ENCODE measurements at regions not wholly inside any gene's neighbourhood (a gene's known extent, or its start where the extent isn't known, plus 50 kb on each side); places are given as distances from the start of the nearest gene placed in this dataset.
A peak's percentile ranks its signal among the peaks of the same experiment; 100 is the strongest.

DNA sequence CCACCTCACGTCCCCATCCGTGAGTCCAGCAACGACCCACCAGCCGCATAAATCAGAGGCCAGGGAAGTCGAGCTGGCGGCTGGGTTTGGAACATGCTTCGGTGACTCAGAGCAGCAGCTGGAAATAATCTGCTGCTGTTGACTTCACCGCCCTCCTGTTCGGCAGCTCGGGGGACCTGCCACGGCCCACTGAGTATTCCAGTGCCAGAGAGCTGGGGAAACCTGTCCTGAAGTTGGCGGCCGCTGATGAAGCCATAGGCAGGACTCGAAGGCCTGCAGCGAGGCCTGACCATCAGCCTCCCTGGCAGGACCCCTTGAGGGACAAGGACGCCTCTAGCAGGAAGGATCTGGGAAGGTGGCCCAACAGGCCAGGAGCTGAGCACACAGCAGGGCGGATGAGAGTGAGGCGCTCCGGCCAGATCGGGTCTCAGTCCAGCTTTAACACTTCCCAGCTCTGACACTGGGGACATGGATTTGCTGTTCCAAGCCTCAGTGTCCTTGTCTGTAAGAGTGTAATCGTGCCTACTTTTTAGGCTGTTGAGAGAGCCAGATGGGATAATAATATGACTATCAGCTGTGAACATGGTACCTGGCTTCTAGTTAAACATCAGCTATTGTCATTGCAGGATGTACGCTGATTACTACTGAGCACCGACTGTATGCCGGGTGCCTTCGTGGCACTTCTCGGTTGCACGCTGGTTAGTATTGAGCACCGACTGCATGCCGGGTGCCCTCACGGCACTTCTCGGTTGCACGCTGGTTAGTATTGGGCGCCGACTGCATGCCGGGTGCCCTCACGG is 50.4 kb upstream of the CIBAR2 start:
- no peak for DNase-seq (ENCODE audit: low read depth)

DNA sequence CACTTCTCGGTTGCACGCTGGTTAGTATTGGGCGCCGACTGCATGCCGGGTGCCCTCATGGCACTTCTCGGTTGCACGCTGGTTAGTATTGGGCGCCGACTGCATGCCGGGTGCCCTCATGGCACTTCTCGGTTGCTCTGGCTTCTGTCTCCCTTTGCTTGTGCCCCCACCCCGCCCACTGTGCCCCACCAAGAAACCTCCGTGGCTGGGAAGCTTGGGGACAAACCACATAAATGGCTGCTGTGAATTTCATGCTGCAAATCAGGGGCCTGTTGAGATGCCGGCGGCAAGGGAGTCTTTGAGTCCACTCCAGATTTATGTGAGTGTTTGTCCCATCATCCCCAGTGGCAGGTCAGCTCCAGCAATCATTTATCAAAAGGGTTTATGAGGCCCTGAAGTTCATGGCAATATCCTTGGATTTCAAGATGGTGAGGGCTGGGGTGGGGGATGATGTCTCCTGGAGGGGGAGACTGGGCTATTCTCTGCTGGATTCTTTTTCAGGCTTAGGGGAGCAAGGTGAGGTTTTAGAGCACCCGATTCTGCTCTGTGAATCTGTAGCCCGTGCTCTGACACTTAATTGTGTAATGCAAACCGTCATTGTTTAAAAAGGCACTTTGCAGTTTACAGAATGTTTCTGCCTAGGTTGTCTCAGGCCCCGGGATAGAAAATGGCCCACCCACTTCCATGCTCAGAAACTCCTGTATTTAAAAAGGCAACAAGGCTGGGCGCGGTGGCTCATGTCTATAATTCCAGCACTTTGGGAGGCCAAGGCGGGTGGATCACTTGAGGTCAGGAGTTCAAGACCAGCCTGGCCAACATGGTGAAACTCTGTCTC is 51.2 kb upstream of the CIBAR2 start:
- no peak for DNase-seq (ENCODE audit: low read depth)

DNA sequence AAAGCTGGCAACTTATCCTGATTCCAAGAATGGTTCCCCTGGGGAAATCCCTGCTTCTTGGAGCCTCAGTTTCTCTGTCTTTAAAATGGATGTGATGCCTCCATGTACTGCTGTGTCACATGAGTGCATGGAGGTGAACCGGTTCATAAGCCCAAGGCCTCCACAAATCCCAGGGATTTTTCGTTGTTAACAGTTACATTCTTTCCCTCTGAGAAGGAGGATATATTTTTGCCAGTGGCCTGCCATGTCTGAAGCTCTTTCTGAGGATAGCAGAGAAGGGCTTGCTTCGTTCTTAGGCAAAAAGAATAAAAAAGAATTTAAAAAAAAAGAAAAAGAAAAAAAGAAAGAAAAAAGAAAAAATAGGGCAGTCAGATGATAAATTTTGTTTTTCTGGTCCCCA is 52.2 kb upstream of the CIBAR2 start:
- DNase-seq (ENCODE audit: low read depth): no peak

DNA sequence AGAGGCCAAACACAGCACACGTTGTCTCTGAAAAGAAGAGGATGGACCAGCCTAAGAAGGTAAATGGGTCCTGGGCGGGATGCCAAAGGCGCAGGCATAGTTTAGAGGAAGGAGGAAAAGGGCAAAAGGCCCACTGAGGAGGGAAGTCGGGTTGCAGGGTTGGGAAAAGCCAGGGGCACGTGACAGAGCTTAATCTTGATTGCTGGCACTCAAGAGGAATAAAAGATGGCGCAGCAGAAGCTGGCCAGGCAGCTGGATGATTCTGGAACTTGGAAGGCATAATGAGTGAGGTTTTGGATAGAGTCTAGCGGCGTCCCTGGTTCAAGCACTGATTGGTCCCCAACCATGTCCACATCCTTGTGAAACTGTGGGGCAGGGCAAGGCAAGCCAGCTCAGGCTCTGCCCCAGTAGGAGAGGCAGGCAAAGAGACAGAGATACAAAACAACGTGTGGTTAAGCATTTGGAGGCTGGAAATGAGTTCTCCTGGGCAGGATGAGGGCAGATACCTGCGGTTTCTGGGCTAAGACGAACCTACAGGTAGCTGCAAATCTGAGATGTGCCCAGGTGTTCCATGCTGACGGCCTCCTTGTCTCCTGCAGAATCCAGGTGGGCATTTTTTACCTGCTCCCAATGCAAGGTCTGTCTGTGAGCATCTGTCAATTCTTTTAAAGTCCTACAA is 52.7 kb upstream of the CIBAR2 start:
- no peak for DNase-seq (ENCODE audit: low read depth)

DNA sequence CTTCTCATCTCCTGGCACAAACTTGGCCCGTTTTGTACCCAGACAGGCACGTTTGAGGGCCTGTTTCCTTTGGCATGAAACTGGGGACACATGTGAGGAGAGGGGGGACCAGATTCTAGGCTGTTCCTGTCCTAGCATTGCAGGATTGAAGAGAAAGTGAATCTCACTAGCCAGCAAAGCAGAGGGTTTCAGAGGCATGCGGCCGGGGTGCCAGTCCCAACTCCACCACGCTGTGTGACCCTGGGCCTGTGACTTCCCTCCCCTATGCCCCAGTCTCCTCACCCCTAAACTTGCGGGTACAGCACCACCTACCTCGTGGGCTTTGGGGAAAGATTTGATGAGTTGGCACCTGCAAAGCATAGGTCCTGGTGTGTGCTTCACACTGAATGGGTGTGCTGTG is 53.5 kb upstream of the CIBAR2 start:
- DNase-seq (ENCODE audit: low read depth): no peak

DNA sequence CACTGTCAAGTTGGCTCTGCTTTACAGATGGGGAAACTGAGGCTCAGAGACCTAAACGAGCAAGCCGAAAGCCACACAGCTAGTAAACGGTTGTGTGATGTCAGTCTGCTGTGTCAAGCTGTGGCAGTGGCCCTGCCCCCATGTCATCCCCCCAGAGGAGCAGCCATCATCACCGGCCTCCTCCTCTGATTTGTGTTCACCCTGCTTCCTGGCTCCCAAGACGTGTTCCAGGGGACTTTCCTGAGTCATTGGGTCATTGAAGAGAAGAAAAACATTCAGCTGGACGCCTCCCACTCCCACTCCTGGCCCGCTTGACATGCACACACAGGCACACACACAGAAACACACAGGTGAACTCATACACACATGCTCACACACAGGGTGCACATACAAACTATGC is 54.0 kb upstream of the CIBAR2 start:
- DNase-seq (ENCODE audit: low read depth): no peak

DNA sequence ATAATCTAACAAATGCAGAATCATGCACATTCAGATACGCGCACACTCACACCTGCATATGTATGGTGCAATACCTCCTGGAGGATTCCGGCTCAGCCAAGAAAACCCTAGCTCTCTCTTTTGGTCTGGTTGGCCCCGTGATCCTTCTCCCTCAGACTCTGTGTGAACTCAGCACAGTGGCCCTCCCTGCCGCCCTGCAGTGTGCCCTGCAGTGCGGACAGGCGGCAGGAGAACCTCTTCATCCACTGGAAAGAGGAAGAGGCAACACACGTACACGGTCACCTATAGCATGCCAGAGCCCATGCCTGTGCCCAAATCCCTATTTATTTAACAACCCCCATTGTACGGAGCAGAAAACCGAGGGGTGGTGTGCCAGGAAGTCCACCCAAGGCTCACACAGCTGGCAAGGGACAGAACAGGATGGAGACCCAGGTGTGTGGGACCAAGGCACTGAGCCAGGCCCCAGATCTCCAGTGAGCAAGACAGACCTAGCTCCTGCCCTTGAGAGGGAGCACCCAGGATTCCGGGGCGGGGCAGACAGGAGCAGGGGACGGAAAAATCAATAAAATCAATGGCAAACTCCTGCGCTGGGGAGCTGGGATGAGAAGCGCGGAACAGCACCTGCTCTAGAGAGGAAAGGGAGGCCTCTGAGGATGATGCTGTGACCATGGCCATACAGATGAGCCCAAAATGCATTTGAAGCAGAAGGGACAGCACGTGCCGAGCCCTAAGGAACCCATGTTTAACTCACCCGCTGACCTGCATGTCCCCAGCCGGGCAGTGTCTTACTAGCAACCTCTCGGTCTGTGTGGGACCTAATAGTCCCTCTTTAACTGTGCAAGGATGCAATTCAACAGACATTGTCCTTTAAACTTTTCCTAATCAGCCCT is 54.7 kb upstream of the CIBAR2 start:
- DNase-seq (ENCODE audit: low read depth): no peak

DNA sequence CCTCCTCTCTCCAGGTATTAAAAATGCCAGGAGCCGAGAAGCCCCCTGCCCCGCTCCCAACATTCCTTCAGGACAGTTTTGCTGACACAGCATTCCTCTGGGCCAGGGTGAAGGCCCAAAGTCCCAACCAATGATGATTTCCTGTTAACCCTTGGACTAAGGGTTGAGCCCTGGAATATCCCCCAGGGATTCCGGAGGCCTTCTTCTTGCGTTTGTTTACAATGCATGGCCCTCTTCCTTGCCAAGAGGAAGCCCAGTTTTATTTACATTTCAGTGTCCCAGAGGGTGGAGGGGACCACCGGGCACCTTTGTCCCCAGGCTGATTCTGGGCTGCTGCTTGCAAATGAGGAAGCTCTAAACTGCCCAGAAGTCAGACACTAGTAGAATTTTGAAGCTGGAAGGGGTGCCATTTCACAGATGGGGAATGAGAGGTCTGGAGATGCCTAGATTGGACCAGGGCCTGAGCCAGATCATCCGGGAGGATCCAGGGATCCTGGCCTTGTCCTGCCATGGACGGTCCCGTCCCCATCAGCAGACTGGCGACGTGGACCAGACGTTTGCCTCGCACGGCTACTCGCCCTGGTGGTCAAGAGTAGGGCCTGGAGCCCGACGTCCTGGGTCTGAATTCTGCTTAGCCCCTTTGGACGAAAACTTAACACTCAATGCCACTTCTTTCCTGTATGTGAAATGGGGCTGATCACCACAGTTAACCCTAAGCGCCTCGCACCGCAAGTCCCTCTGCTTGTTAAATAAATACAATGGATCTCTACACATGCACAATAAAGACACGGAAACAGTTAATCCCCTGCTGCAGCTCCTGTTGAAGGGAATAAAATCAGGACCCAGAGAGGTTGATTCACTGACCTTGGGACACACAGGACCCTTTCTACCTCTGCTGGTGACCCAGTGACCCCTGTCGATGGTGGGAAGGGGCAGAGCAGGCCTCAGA is 55.6 kb upstream of the CIBAR2 start:
- DNase-seq (ENCODE audit: low read depth): no peak

DNA sequence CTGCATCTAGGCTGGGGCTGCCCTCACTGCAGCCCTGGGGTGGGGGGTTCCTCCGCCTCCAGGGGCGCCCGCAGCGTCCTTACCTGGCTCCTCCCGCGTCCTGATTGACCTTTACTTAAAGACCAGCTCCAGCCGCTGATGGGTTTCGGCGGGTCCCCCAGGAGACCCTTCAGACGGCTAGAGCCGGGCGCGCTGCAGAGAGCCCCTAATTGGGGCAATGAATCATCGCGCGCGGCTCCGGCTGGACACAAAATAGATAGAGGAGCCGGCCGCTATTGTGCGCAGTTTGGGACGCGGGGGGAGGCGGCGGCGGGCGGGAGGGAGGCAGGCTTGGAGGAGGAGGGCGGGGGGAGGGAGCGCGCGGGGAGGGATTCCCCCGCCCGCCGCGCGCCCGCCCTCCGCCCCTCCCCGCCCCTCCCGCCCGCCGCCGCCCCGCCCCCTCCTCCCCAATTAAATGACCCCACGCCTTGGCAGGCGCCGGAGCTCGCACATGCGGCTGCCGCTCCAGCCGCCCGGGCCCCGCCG is 56.5 kb upstream of the CIBAR2 start:
- no peak for DNase-seq (ENCODE audit: low read depth)

DNA sequence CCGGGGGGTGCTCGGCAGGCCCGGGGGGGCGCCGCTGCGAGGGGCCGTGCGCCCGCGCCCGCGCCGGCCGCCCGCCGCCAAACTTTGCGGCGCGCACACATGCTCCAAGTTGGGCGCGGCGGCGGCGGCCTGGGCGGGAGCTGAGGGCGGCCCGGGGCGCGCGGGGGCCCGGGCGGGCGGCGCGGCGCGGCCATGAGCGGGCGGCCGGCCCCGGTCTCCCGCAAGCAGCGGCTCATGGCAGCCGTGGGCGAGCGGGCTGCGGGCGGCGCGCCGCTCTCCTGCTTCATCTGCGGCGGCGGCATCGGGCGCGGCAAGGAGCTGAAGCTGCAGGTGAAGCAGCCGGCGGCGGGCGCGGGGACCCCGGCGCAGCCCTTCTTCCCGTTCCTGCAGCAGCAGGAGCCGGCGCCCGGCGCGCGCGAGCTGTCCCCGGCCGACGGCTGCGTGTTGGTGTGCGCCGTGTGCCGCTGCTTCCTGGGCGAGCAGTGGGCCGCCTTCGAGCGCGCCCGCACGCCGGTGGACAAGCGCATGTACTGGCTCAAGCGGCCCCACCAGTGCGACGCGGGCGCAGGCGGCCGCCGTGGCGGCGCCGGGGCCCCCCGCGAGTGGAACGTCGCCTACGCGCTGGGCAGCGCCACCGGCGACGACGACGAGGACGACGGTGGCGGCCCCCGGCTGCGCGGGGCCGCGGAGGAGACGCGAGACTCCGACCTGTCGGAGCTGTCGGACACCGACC is 57.2 kb upstream of the CIBAR2 start:
- DNase-seq (ENCODE audit: low read depth): no peak

DNA sequence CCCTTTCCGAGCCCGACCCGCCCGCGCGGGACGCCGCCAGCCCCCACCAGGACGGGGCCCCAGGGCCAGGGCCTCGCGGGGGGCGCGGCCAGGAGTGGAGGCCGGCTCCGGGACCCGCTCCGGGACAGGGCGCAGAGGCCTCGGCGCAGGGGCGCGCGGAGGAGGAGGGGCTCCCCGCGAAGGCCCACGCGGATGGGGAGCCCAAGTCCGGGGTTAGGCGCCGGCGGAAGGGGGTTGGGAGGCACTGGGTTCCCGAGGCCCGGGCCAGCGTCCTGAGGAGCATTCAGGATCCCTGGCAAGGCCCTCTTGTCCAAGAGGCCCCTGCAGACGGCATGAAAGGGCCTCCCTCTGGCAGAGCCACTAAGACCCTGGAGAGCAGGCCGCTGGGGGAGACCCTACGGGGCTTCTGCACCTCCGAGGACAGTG is 57.8 kb upstream of the CIBAR2 start:
- DNase-seq (ENCODE audit: low read depth): no peak

DNA sequence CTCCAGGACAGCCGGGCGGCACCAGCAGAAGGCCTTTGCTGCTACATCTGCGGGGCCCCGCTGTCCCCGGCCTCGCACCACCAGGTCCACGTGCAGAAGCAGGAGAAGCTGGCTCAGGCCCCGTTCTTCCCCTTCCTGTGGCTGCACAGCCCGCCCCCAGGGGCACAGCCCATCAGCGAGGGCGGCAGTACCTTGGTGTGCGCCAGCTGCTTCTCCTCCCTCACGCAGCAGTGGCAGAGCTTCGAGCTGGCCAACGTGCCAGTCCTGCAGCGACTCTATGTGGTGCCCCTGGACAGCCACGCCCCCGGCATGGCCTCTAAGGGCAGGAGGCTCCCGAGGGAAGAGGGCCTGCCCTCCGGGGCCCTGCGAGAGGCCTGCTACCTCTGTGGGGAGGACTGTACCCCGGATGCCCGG is 58.3 kb upstream of the CIBAR2 start:
- no peak for DNase-seq (ENCODE audit: low read depth)

DNA sequence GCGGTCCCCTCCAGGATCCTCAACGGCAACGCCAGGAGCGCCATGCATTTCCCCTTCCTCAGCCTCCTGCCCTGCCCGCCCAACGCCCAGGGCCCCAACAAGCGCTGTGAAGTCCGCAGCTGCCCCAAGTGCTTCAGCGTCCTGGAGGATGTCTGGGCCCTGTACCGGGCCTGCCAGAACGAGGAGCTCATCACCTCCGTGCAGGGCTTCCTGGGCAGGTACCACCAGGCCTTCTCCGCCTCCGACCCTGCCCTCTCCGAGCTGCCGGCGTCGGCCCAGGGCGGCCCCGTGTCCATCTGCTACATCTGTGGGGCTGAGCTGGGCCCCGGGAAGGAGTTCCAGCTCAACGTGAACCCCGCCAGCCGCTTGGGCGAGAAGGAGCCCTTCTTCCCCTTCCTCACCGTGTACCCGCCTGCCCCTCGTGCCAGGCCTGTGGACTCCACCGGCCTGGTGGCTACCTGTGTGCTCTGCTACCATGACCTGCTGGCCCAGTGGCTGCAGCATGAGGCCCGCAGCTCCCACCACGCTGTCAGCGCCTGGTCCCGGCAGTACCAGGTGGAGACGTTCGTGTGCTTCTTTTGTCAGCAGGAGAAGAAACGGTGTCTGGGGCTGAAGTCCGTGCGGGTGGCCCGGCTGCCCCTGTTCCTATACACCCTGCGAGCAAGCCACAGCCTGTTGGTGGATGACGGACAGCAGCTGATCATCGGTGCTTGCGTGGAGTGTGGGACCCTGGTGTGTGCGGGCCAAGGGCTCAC is 58.9 kb upstream of the CIBAR2 start:
- DNase-seq (ENCODE audit: low read depth): no peak

DNA sequence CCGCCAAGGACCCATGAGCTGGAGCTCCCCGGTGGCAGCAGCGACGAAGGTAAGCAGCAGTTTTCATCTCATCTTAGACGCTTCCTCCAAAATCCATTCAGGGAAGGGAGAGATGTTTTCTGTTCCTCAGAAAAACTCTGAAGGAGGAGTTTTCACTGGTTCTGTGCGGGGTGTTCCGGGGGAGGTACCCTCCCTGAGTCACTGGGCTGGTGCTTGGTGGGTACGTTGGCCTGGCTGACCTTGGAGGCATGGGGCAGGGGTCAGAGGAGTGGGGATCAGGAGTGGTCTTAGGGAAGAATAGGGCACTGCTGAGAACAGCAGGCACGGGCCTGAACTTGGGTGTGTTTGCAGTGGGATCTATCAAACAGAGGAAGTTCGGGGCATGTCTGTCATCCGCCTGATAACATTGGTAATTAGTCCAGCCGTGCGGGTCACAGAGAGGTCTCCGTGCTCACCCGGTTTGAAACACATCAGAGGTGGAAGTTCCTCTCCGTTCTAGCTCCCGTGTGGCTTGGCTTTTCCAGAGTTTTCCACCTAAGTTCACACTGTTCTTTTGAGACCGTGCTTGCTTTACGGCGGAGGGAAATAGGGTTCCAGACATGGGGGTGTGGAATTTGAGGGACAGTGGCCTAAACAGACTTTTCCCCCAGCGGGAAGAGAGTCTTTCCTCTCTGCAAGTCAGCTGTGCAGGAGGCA is 59.6 kb upstream of the CIBAR2 start:
- no peak for DNase-seq (ENCODE audit: low read depth)

DNA sequence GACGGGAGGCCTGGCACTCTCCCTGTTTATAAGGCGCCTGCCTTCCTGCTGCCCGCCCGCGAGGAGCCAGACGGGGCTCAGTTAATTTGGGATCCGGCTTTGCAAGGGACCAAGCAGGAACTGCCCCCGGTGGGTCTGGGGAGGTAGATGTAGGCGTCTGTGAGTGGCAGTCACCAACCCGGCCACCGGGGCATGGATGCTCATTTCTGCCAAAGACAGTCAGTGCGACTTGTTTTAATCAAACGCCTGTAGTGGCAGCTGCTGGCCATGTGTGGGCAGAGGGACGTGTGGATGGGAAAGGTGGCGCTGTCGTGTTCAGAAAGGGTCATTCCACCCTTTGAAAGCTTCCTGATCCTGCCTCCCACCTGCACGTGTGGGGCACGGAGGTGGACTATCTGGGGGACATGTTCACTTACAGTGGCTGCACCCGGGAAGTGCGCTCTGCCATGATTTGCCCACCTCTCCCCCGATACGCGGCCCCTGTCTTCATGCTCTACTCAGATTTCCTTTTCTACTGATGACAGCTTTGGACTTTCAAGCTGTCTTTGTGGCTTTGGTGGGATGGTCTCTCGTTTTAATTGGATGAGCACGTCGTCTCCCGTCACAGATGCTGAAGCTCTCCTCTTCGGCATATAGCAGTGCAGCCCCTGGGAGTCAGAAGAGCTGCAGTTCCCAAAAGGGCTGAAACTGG is 60.3 kb upstream of the CIBAR2 start:
- no peak for DNase-seq (ENCODE audit: low read depth)

DNA sequence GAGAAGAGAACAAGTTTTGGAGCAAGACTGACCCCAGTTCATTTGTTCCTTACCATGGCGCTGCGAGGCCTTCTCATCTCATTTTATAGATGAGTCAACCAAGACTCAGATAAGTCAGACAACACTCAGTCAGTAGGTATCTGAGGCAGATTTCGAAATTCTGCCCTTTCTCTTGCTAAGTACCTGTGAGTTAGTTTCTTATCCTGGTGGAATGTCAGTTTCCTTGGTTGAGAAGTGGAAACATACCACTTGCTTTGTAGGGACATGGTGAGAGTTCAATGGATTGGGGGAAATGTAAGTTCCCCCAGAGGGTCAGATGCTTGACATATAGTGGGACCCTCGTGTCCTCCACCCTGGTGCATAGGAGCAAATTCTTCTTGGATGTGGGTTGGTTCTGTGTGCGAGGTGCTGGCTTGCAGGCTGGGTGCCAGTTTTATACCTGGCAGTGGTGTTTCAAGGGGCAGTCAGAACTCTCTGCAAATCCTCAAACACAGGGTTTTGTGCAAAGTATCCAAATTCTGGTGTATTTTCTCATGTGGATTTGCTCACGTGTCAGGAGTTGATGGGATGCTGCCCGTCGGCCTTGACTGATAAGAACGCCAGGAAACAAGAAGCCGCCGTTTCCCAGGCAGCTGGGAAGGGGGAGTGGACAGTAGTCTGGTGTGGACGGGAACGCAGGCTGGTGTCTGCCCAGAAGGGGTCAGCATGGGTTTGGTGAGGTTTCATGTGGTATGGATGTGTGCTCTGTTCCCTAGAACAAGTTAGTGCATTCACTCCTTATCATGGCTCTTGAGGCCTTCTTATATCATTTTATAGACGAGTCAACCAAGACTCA is 61.1 kb upstream of the CIBAR2 start:
- DNase-seq (ENCODE audit: low read depth): peak; percentile 51

All from HS-27A (cell line).